MM.1S (cell line): ENCODE measurements at regions not wholly inside any gene's neighbourhood (a gene's known extent, or its start where the extent isn't known, plus 50 kb on each side); places are given as distances from the start of the nearest gene placed in this dataset.

Experiments
- EZH2phosphoT487 ChIP-seq: fragments of 300-600 bp; sonication (generic); IDR thresholded peaks from 2 replicates; pipeline ENCODE4 v1.6.1; 2018; ENCODE audit warnings: antibody characterized with exemption, low read length
- TF ChIP-seq, protein P1 (sequence below): fragments of 300-600 bp; sonication (generic); IDR thresholded peaks from 2 replicates; pipeline ENCODE4 v1.5.1; 2016; ENCODE audit warnings: antibody characterized with exemption, low read length, mixed read lengths

DNA sequence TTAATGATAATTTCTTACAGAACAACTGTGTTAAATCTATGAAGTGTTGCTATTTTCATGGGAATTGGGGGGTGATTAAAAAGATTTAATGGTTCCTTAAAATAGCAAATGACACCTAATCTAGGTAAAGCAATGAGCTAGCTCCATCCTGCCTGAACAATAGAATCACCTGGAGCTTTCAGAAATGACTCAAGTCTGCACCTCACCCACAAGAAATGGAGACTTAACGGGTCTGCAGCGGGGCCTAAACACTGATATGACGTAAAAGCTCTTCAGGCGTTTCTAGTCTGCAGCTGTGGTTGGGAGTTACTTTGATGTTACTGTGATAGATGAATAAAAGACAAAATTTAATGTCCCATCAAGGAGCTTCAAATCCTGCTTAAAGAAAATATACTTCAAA, 328.2 kb downstream of the RND3 start:
- TF ChIP-seq, protein P1, sequence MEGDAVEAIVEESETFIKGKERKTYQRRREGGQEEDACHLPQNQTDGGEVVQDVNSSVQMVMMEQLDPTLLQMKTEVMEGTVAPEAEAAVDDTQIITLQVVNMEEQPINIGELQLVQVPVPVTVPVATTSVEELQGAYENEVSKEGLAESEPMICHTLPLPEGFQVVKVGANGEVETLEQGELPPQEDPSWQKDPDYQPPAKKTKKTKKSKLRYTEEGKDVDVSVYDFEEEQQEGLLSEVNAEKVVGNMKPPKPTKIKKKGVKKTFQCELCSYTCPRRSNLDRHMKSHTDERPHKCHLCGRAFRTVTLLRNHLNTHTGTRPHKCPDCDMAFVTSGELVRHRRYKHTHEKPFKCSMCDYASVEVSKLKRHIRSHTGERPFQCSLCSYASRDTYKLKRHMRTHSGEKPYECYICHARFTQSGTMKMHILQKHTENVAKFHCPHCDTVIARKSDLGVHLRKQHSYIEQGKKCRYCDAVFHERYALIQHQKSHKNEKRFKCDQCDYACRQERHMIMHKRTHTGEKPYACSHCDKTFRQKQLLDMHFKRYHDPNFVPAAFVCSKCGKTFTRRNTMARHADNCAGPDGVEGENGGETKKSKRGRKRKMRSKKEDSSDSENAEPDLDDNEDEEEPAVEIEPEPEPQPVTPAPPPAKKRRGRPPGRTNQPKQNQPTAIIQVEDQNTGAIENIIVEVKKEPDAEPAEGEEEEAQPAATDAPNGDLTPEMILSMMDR: no peak
- TF ChIP-seq EZH2phosphoT487: no peak
